HUDEP-2 (cell line): ENCODE measurements at regions not wholly inside any gene's neighbourhood (a gene's known extent, or its start where the extent isn't known, plus 50 kb on each side); places are given as distances from the start of the nearest gene placed in this dataset.

Experiments used
- DNase-seq, 76 experiments: peaks; one replicate each; lab custom pipeline; 2025; ENCODE audit not compliant: unreplicated experiment in 76 of 76; lab: John Stamatoyannopoulos, UW

GRCh38 chr18:29351171-29351570 is 1174.2 kb upstream of the CDH2 start:
- no peak for DNase-seq

DNA sequence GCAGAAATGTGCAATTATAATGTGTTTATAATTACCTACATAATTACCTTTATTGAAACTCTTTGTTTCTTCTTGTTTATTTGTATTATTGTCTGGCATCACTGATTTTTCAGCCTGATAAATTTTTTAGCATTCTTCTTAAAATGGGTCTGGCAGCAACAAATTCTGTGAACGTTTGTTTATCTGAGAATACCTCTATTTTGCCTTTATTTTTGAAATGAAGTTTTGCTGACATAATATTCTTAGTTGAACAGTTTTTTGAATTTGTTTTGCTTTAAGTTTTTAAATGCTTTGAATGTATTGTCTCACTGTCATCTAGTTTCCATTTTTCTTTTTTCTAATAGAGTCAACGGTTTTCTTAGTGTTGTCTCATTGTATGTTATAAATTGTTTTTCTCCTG is 1152.0 kb upstream of the CDH2 start:
- DNase-seq, result no peak

DNA sequence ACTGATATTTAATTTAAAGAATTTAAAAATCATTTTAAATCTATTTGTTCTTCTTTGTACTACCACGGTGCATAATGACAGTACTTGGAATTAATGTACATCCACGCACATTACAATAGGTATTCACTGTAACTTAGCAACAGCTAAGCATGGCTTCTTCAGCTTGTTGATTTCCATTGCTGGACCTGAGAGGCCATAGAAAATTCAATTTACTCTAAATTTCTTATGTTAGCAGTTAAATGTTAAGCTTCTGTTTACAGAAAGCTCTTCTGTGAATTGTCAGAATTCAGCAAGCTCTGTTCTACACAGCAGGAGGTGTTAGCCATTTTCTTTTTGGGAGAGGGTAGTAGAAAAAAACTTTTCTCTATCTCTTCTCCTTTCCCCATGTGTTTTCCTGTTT is 1149.3 kb upstream of the CDH2 start:
- no peak for DNase-seq

GRCh38 chr18:29321561-29321960 is 1144.6 kb upstream of the CDH2 start:
- DNase-seq, result no peak

DNA sequence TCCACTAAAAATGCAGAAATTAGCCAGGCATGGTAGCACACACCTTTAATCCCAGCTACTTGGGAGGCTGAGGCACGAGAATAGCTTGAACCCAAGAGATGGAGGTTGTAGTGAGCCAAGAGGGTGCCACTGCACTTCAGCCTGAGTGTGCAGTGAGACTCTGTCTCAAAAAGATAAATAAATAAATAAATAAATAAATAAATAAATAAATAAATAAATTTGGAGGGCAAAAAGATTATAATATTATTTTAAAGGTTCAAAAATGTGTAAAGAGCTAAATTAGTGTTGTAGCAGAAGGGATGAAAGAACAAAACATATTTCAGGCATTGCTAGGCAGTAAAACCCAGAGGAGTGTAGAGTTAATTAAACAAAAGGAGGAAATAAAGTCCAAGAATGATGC is 1136.4 kb upstream of the CDH2 start:
- DNase-seq, result no peak

DNA sequence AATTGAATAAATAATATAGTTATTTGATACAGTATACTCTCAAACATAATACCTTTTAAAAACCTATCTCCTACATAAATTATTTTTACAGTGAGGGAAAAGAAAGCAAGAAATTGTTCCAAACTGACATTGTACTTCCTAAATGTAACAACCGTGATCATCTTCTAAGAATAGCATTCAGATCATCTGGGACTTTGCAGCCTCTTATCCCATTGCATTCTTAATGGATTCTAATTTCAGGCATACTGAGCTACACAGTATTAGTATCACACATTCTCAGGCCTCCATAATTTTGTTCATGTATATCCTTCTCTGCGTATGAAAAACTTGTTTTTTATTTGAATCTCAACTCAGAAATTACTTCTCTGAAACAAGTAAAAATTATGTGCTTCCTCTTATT is 1134.7 kb upstream of the CDH2 start:
- no peak for DNase-seq

- DNase-seq, result no peak
Measured at GRCh38 chr18:29309366-29309765, 1132.4 kb upstream of the CDH2 start.

GRCh38 chr18:29307982-29308381 is 1131.1 kb upstream of the CDH2 start:
- no peak for DNase-seq

GRCh38 chr18:29307231-29307630 is 1130.3 kb upstream of the CDH2 start:
- no peak for DNase-seq

DNA sequence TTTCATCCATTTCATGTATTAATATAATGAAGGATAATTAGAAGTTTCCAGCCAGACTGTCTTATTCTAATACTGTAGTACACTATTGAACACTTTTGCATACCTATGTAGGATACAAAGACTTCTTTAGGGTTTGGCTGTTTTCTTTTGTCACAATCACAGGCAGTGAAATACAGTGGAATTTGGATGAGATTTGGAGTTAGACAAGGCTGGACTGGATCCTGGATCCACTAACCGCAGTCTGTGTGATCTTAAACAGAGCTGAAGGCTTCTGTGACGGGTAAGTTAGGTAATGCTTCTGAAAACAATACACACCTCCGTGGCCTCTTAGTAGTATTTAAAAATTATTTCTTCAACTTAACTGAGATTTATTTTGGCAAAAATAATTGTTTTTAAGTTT is 1128.6 kb upstream of the CDH2 start:
- no peak for DNase-seq

GRCh38 chr18:29301048-29301447 is 1124.1 kb upstream of the CDH2 start:
- DNase-seq, result no peak

DNA sequence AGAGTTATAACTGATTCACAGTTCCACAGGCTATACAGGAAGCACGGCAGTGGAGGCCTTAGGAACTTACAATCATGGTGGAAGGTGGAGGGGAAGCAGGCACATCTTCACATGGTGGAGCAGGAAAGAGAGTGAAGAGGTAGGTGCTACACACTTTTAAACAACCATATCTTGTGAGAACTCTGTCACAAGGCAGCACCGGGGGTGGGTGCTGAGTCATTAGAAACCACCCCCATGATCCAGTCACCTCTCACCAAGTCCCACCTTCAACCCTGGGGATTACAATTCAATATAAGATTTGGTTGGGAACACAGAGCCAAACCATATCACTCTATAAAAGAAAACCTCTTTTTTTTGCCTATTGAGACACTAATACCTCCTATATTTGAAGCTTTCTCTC is 1108.5 kb upstream of the CDH2 start:
- DNase-seq, result no peak

GRCh38 chr18:29271501-29271900 is 1094.6 kb upstream of the CDH2 start:
- no peak for DNase-seq

- no peak for DNase-seq
Measured at GRCh38 chr18:29259838-29260237, 1082.9 kb upstream of the CDH2 start.

GRCh38 chr18:29254123-29254522 is 1077.2 kb upstream of the CDH2 start:
- DNase-seq, result no peak

DNA sequence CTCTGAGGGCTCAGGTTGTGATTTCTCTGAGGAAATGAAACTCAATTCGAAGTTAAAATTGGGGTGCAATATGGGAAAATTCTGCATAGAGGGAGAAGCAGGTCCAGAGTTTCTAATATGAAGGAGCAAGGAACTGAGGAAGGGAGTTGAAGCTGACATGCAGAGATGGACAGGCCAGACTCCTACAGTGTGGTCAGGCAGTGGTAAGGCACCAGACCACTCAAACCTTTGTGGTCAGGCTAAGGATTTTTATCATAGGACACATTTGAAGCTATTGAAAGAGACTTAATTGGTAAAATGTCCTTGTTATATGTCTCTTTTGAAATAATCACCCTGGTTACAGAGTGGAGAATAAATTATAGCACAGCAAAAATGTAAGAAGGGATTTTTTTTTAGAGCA is 1074.8 kb upstream of the CDH2 start:
- DNase-seq, result no peak

DNA sequence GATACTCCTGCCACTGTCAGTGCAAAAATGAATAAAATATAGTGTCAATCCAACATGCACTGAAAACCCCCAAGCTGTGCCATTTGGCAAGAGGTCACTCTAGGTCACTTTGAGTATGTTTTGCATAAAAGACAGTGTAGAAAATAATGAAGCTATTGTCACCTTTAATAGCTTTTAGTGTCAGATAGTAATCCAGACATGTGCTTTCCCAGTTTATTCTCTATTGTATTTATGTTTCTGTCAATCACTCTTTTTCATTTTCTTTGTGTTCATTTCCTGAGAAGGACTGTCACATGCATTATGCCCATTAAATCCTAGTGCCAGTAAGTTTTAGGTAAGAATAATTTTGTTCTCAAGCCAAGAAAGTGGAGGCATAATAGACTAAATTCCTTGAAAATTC is 1073.9 kb upstream of the CDH2 start:
- no peak for DNase-seq

GRCh38 chr18:29250259-29250658 is 1073.3 kb upstream of the CDH2 start:
- no peak for DNase-seq

DNA sequence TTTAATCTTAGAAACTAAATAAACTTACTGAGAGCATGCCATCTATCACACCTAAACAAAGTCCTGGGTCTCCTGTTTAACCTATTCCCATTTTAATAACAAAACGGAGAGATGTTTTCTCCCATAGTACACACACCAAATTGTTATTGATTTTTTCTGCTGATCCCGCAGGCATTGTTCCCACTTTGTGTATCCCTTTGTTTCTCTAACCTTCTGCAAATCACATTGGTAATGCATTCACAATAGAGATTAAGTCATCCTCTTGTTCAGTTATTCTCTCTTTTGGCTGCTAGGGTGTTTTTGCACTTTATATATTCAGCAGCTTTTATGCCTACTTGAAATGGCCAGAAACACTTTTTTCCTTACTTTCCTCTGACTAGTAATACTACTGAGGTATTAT is 1071.9 kb upstream of the CDH2 start:
- no peak for DNase-seq

DNA sequence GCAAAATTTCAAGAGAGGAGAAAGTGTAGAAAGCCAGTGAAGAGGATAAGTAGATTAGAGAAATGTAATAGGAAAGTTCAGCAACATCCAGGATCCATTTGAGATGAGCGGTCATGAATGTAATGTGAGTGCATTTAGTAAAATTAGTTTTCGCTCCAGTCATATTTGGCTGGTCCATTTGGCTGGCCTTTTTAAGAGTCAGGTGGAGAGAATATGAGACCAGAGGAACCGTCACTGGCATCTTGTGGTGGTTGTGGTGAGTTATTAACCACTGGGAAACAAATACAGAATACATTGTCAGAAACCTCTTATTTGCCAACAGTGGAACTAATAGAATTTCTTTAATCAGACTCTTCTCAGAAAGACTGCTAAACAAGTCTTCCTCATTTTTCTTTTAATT is 1064.3 kb upstream of the CDH2 start:
- no peak for DNase-seq

- no peak for DNase-seq
Measured at GRCh38 chr18:29234751-29235150, 1057.8 kb upstream of the CDH2 start.

DNA sequence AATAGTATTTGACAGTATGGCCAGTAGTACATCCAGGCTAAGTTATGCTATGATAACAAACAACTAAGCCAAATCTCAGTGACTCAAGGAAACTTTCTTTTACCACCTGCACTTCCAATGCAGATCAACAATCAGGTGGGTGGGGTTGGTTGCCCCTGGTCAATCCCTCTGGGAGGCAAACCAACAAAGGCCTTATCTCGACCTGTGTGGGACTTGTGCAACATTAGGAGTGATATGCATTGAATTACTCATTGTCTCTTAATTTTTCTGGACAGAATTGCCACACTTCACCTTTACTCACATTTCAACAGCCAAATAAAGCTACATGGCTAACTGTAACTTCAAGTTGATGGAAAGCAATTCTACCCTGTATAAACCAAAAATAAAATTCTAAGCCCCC is 1049.3 kb upstream of the CDH2 start:
- no peak for DNase-seq

DNA sequence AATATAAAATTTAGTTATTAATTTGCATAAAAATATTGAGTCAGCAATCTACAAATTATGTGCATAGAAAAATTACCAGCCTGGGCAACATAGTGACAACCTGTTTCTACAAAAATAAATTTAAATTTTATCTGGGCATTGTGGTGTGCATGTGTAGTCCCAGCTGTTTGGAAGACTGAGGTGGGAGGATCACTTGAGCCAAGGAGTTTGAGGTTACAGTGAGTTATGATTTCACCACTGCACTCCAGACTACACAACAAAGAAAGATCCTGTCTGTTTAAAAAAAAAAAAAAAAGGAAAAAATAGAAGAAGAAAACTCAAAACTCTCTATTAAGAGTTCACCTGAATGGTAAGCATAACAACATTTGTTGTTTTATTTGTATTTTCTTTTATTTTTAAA is 1048.4 kb upstream of the CDH2 start:
- DNase-seq, result no peak

GRCh38 chr18:29218091-29218490 is 1041.2 kb upstream of the CDH2 start:
- DNase-seq, result no peak
